ENCODE measurements at regions not wholly inside any gene's neighbourhood (a gene's known extent, or its start where the extent isn't known, plus 50 kb on each side); places are given as distances from the start of the nearest gene placed in this dataset.
A peak's percentile ranks its signal among the peaks of the same experiment; 100 is the strongest.

GRCh38 chr5:26669031-26669430 is 369.4 kb downstream of the CDH9 start:
- DNase-seq = no peak

GRCh38 chr5:26666371-26666770 is 372.0 kb downstream of the CDH9 start:
- DNase-seq = peak; percentile 67

GRCh38 chr5:26663500-26663899 is 374.9 kb downstream of the CDH9 start:
- DNase-seq = no peak

GRCh38 chr5:26662806-26663360 is 375.5 kb downstream of the CDH9 start:
- DNase-seq = no peak

DNA sequence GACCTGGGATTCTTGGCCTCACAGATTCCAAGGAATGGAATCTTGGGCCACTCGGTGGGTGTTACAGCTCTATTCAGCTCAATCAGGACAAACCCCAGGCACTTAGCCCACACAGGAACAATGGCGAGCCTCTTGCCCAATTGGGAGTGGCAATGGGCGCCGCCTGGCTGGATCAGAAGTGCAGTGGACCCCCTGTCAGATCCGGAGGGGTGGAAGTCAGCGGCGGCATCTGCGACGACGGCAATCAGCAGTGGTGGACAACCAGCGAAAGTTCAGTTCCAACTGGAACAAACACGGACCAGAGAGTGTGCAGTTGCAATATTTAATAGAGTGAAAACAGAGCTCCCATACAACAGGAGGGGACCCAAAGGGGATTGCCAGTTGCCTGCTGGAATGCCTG is 378.3 kb downstream of the CDH9 start:
- no peak for DNase-seq

- DNase-seq = no peak
Measured at GRCh38 chr5:26649000-26649399, 389.4 kb downstream of the CDH9 start.

DNA sequence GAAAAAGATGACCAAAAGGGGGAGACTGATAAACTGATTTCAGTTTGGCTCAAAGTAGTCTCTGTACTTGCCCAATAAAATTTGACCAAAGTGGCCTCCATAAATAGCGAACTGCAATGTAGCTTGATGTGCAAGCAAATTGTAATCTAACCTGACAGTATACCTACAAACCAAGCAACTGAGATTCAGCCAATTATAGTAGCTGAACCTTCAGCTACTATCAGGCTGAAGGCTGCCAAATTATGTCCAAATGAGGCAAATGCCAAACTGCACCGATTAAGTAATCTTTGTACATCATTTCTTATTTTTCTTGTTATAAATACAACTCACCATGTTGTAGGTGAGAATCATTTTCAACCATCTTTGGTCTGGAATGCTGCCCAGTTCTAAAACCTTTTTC is 390.6 kb downstream of the CDH9 start:
- no peak for DNase-seq

GRCh38 chr5:26645659-26646058 is 392.7 kb downstream of the CDH9 start:
- no peak for DNase-seq

DNA sequence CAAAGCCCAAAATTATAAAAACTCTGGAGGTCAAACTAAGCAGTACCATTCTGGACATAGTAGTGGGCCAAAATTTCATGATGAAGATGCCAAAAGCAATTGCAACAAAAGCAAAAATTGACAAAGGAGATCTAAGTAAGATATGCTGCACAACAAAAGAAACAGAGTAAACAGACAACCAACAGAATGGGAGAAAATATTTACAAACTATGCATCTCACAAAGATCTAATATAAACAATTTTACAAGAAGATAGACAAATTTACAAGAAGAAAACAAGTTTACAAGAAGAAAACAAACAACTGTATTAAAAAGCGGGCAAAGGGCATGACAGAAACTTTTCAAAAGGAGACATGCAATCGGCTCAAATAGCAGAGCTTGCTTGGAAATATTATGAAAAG is 396.9 kb downstream of the CDH9 start:
- DNase-seq = no peak

DNA sequence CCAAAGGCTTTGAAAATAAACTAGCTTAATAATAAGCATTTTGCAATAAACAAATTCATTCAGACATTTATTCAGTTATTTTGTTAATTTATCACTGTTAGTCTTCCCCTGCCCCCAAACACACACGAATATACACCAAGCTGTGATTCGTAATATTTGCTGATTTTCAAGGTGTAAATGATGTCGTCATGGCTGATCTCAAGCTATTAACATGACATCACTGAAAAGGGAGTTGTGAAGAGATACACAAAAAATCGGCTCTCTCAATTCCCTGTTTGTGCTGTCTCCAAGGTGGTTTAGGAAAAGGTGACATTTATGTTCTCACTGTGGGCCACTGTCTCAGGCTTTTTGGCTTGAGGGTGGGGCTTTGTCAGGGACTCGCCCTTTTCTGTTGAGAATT is 413.3 kb downstream of the CDH9 start:
- no peak for DNase-seq

DNA sequence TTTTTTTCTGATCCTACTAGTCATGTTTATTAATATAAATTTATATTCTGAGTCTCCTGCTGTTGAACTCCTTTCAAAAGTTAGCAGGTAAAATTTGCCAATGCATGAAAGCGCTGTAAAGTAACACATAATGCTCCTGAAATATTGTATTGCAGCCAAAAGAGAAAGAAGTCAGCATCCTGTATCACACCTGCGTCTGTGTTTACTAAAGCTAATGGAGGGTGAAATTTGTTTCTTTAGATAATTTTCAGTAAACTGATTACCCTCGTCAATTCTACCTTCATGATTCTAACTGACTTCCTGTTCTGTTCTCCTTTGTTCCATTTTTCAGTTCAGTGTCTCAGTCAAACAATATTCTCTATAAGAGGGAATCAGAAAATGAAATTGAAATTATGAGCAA is 415.4 kb downstream of the CDH9 start:
- peak; percentile 94 for DNase-seq

DNA sequence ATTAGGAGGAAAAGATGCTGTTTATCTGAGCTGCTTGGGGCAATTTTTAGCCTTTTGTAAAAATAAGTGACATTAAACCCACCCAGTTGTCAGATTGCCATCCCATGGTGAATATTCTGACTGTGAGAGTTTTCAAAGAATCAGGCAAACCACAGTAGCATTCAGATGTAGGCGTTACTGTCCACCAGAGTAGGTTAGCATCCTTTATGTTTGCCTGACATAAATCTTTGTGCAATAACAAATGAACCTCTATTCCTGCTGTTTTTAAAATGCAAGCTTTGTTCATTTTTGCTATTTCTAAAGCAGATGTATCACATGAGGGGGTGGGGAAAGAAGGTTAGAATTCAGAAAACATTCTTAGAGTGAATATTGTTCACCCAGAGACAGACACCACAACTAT is 427.8 kb downstream of the CDH9 start:
- DNase-seq = no peak

DNA sequence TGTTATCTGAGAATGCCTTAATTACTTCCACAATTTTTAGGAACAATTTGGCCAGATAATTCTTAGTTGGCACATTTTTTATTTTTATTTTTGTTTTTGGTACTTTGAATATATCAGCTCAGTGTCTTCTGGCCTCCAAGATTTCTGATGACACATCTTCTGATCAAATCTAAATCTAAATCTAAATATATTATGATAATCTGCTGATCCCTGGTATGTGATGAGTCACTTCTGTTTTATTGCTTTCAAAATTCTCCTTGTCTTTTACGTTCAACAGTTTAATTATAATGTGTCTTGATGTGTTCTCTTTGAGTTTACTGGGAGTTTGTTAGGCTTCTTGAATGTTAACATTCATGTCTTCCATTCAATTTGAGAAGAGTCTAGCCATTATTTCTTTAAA is 436.8 kb downstream of the CDH9 start:
- DNase-seq = no peak

GRCh38 chr5:26582350-26583045 is 455.9 kb downstream of the CDH9 start:
- DNase-seq = no peak

- no peak for DNase-seq
Measured at GRCh38 chr5:26579712-26580111, 458.7 kb downstream of the CDH9 start.

DNA sequence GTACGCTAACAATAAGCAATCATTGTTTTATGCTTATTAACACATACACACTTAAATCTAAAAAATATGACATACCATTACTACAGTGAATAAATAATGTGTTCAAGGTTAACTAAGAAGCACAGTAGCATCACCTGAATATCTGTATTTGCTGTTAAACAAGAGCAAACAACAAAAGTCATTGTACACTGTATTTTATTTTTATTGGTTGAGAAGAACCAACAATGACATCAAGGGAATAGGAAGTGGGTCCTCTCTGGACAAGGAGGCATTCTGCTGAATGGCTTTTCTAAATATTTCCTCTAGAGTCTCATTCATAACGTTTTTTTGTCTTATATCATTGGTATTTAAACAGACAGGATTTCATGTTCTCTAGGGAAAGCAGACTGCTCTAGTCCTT is 460.4 kb downstream of the CDH9 start:
- no peak for DNase-seq

DNA sequence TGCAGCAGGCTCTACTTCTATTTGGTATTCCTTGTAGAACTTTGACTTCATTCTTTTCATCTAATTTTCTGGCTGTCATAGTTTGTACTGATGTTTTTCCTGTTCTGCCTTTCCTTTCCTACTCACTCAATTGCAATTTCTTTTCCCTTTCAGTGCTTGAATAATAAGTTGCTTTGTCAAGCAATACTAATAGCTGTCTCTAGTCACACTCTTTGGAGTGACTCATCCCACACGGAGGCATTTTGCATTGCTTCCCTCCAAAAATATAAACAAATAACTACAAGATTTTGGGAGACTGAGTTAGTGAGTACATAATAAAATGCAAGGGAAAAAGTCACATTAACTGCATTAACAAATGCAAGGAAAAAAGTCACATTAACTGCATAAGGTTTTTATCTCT is 465.9 kb downstream of the CDH9 start:
- no peak for DNase-seq

DNA sequence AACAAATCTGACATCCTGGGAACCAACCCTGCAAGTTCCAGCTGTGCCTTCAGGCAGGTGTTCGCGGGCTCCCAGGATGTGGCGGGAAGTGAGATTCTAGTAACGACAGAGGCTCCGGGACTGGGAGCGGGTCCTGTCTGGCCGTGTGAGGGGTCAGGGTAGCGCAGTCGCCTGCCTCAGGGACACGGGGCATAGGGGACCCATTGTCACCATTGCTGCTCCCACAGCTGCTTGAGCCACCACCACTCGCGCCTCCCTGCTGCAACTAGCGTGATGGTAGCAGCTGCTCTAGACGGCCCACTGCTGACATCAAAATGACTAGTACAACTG is 468.5 kb downstream of the CDH9 start:
- DNase-seq = no peak

- no peak for DNase-seq
Measured at GRCh38 chr5:26569241-26569928, 469.0 kb downstream of the CDH9 start.

- no peak for DNase-seq
Measured at GRCh38 chr5:26568316-26568715, 470.1 kb downstream of the CDH9 start.

- no peak for DNase-seq
Measured at GRCh38 chr5:26563979-26564378, 474.4 kb downstream of the CDH9 start.

- peak; percentile 98 for DNase-seq
Measured at GRCh38 chr5:26553079-26553478, 485.3 kb downstream of the CDH9 start.

GRCh38 chr5:26543987-26544386 is 494.4 kb downstream of the CDH9 start:
- DNase-seq = no peak

GRCh38 chr5:26538226-26538625 is 500.2 kb downstream of the CDH9 start:
- DNase-seq = no peak

DNA sequence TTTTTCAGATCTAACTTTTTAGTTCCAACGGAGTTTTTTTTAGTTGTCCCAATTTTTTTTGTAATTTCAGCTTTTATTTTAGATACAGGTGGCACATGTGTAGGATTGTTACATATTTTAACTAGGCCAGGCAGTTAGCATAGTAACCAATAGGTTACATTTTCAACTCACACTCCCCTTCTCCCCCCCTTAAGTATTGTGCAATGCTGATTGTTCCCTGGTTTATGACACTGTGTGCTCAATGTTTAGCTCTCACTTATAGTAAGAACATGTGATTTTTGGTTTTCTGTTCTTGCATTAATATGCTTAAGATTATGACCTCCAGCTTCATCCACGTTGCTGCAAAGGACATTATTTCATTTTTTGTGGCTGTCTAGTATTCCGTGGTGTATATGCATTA is 503.2 kb downstream of the CDH9 start:
- no peak for DNase-seq
